Neural crest cell (in vitro differentiated cells): ENCODE measurements at regions not wholly inside any gene's neighbourhood (a gene's known extent, or its start where the extent isn't known, plus 50 kb on each side); places are given as distances from the start of the nearest gene placed in this dataset.

Experiments used
- DNase-seq: peaks from one replicate; pipeline ENCODE4 v3.0.0; 2021; ENCODE audit warnings: low read depth, mixed read lengths, low spot score
- H3K27ac Mint-ChIP-seq: one replicate; pipeline ENCODE4 v1.8.0; 2021; ENCODE audit warnings: mild to moderate bottlenecking, mixed read lengths; ENCODE audit not compliant: unreplicated experiment
- H3K27me3 Mint-ChIP-seq: 2 replicates; pipeline ENCODE4 v1.8.0; 2021; ENCODE audit warnings: low read depth, mild to moderate bottlenecking, mixed read lengths
- H3K36me3 Mint-ChIP-seq: 2 replicates; pipeline ENCODE4 v1.8.0; 2021; ENCODE audit warnings: low read depth, mild to moderate bottlenecking, mixed read lengths
- H3K4me1 Mint-ChIP-seq: 2 replicates; pipeline ENCODE4 v1.8.0; 2021; ENCODE audit warnings: mixed read lengths
- H3K4me3 Mint-ChIP-seq: one replicate; pipeline ENCODE4 v1.8.0; 2021; ENCODE audit warnings: mild to moderate bottlenecking, mixed read lengths
- H3K9me3 Mint-ChIP-seq: 2 replicates; pipeline ENCODE4 v1.8.0; 2021; ENCODE audit warnings: mixed read lengths
- TF ChIP-seq, protein P1 (sequence below): fragments of 200-600 bp; sonication (generic); conservative IDR thresholded peaks from 2 replicates; pipeline ENCODE4 v1.5.0; 2021; ENCODE audit warnings: antibody characterized with exemption, mild to moderate bottlenecking

DNA sequence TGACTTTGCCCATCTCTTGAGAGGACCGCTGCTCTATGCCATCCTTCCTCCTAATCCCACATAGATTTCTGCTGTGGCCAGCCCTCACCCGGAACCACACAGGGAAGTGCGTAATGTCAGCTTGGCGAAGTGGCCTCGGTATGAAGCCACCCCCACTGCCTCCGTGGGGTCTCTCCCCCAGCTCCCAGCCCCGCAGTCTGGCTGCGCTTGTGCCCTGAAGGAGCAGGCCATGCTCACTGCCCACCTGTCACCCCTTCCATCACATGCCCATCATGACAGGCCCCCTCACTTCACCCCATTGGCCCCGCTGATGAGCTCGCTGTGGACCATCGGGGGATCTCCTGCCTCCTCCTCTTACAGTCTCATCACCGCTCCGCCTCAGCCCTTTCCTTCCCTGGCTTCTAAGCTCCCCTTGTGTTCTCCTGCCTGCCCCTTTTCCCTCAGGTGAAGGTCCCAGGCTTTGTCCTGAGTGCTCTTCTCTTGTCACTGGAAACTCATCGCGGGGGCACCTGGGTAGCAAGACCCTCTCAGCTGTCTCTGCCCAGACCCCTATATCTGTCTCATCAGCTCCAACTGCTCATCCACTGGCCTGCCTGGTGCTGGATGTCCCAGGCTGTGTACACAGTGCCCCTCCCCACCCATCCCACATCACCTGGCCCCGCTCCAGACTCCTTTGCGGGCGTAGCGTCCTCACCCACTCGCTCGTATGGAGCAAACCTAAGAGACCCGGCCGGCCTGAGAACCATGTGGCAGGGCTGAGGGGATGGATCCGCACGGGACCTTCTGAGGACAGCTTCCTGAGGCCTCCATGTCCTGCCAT is 81.7 kb downstream of the GLI2 start:
- H3K27me3 Mint-ChIP-seq = no peaks in the 10 kb centered on the region
- H3K9me3 Mint-ChIP-seq = no peaks in the 10 kb centered on the region
- no peaks in the 10 kb centered on the region for H3K36me3 Mint-ChIP-seq
- peaks cover 21% of the 10 kb centered on the region for H3K4me1 Mint-ChIP-seq
- no peak for DNase-seq
- H3K4me3 Mint-ChIP-seq = no peak overlapping the region
- TF ChIP-seq, protein P1, sequence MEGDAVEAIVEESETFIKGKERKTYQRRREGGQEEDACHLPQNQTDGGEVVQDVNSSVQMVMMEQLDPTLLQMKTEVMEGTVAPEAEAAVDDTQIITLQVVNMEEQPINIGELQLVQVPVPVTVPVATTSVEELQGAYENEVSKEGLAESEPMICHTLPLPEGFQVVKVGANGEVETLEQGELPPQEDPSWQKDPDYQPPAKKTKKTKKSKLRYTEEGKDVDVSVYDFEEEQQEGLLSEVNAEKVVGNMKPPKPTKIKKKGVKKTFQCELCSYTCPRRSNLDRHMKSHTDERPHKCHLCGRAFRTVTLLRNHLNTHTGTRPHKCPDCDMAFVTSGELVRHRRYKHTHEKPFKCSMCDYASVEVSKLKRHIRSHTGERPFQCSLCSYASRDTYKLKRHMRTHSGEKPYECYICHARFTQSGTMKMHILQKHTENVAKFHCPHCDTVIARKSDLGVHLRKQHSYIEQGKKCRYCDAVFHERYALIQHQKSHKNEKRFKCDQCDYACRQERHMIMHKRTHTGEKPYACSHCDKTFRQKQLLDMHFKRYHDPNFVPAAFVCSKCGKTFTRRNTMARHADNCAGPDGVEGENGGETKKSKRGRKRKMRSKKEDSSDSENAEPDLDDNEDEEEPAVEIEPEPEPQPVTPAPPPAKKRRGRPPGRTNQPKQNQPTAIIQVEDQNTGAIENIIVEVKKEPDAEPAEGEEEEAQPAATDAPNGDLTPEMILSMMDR = no peak
- no peak overlapping the region for H3K27ac Mint-ChIP-seq

DNA sequence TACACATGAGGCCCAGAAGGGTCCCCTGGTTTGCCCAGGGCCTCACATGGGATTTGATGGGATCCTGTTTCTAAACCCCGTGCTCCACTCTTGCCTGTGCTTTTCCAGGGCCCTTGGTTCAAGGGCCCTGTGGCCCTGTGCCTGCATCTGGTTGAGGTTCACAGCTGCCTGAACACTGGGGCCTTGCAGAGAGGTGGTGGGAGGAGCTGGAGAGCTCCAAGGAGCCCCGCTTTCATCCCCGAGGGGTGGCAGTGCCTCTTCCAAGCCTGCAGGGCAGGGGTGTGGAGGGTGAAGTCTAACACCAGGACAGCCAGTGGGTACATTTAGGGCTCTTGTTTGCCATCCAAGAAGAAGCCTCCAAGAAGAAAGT is 82.3 kb downstream of the GLI2 start:
- no peak overlapping the region for H3K27ac Mint-ChIP-seq

DNA sequence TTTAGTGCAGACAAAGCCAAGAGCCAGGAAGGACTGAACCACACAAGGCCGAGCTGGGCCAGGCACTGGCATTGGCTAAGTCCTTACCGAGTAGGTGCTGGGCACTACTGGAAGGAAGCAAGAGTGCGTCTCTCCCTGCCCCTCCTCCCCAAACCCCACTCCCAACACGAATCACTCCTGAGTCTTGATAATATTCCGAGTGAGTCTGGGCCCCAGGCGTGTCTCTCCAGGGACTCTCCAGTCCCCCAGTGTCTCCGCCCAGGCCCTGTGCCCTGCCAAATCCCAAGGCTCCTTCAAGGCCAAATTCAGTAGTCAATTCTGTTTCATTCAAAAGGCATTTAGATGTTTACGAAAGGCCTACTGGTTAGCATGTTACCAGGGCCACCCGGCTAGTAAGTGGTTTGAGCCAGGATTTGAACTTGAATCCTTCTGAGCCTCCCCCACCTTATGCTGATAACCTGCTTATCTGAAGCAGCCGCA is 82.8 kb downstream of the GLI2 start:
- DNase-seq = no peak
- TF ChIP-seq, protein P1 = no peak
- no peaks in the 10 kb centered on the region for H3K27me3 Mint-ChIP-seq
- no peak overlapping the region for H3K4me3 Mint-ChIP-seq
- no peaks in the 10 kb centered on the region for H3K9me3 Mint-ChIP-seq
- H3K36me3 Mint-ChIP-seq = no peaks in the 10 kb centered on the region
- peaks cover 21% of the 10 kb centered on the region for H3K4me1 Mint-ChIP-seq
- H3K27ac Mint-ChIP-seq = no peak overlapping the region

More for the DNA sequence above, 82.3 kb downstream of the GLI2 start:
- no peak for DNase-seq
- TF ChIP-seq, protein P1 = no peak
- Mint-ChIP-seq H3K4me3 (no peak overlapping the region), H3K9me3 (no peaks in the 10 kb centered on the region), H3K36me3 (no peaks in the 10 kb centered on the region), H3K4me1 (peaks cover 21% of the 10 kb centered on the region), H3K27me3 (no peaks in the 10 kb centered on the region)

DNA sequence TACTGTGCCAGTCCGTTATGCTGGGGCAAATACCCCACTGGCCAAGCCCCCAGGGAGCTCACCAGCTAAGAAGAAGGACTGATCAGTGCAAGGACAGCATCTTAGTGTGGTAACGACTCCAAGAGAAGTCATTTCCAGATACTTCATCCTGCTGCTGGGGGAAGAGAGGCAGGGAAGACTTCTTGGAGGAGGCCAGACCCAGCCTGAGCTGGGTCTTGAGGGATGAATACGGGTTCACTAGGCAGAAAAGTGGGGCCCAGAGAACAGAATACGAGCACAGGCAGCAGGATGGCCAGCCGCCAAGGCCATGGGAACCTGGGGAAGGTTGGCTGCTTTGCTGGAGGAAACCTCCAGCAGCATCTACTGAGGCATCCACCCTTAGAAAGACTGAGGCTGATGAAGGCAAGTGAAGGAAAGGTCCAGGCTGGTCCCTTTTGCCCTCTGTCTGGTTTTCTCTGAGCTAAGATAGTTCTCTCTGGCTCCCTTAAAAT is 84.1 kb downstream of the GLI2 start:
- no peaks in the 10 kb centered on the region for H3K27me3 Mint-ChIP-seq
- TF ChIP-seq, protein P1 = no peak
- peaks cover 21% of the 10 kb centered on the region for H3K4me1 Mint-ChIP-seq
- H3K4me3 Mint-ChIP-seq = no peak overlapping the region
- peak overlapping the region; percentile 62 for H3K27ac Mint-ChIP-seq
- DNase-seq = no peak
- no peaks in the 10 kb centered on the region for H3K9me3 Mint-ChIP-seq
- H3K36me3 Mint-ChIP-seq = no peaks in the 10 kb centered on the region

DNA sequence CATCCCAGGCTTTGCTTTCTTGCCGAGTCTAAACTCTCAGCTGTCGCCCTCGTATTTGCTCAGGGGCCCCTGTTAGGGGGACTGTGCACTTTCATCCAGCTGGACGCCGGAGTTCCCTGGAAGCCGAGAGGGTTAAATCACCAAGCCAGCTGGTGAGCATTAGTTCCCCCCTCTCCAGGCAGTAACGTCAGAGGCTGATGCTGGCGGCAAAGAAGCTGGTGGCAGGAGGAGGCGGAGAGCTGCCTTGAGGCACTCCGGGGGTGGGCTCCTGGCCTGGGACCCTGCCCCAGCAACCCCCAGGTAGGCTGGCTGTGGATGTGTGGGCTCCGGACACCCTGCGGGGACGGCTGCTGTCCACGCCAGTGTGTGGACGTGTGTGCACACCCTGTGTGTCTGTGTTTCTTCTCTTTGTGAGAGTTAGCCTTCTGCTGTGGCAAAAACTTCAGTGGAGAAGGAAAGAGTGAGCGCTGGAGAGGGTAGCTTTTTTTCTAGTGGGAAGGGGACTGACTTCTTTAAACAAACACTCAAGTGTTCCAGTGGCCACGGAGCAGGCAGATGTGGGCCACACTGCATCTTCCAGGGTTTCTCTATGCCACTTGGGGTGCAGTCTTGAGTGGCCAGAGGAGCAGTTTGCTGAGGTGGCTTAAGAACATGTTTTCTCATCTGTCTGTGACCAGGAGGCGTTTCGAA is 84.7 kb downstream of the GLI2 start:
- peak; percentile 20 for DNase-seq
- Mint-ChIP-seq H3K27ac (peak overlapping the region; percentile 35), H3K4me3 (no peak overlapping the region)

More for the DNA sequence above, 84.7 kb downstream of the GLI2 start:
- peaks cover 22% of the 10 kb centered on the region for H3K4me1 Mint-ChIP-seq
- TF ChIP-seq, protein P1 = no peak
- H3K9me3 Mint-ChIP-seq = no peaks in the 10 kb centered on the region
- no peaks in the 10 kb centered on the region for H3K27me3 Mint-ChIP-seq
- no peaks in the 10 kb centered on the region for H3K36me3 Mint-ChIP-seq
